HG03175 (cell line): ENCODE measurements at regions not wholly inside any gene's neighbourhood (a gene's known extent, or its start where the extent isn't known, plus 50 kb on each side); places are given as distances from the start of the nearest gene placed in this dataset.
"Not testable (repeated sequence)": the region's sequence is repeated elsewhere in the genome, so short reads cannot be mapped to it uniquely, and the experiment has no call there.

Source experiments
- ATAC-seq: cut with Tn5 transposase; IDR thresholded peaks from one replicate; pipeline ENCODE4 v1.9.1; 2021; ENCODE audit warnings: mild to moderate bottlenecking, moderate library complexity; ENCODE audit not compliant: unreplicated experiment

DNA sequence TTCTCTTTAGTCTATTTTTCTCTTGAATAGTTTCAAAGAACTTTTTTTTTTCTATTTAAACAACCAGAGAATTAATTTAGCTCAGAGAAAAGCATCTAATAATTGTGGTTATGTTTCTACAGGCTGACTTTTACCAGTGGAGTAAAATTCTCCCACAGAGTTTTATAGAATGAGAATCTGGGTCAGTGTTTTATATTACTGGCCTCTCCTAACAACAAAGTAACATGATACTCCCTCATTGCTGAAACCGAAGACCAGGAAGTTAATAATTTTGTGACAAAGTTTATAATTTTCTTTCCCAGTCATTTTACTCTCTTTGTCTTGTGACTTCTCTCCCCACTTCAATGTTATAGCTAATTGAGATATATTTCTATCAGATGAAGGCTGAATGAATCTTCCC is 946.9 kb downstream of the EPHA3 start:
- no peak for ATAC-seq

DNA sequence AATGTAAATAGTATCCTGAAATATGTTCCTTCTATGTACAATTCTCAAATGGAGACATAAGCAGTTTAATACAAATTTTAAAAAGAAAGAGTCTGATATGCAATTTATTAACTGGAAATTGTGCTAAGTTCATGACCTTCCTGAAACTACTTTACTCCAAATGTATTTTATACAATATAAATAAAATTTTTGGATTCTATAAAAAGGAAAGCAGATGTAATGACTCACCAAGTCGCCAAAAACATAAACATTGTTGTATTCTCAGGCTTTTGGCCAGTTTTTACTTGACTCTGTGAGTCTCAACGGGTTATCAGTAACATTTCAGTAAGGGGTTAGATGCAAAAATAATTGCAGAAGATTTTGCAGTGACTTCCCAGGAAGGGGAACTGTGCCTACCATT is 948.2 kb downstream of the EPHA3 start:
- no peak for ATAC-seq

DNA sequence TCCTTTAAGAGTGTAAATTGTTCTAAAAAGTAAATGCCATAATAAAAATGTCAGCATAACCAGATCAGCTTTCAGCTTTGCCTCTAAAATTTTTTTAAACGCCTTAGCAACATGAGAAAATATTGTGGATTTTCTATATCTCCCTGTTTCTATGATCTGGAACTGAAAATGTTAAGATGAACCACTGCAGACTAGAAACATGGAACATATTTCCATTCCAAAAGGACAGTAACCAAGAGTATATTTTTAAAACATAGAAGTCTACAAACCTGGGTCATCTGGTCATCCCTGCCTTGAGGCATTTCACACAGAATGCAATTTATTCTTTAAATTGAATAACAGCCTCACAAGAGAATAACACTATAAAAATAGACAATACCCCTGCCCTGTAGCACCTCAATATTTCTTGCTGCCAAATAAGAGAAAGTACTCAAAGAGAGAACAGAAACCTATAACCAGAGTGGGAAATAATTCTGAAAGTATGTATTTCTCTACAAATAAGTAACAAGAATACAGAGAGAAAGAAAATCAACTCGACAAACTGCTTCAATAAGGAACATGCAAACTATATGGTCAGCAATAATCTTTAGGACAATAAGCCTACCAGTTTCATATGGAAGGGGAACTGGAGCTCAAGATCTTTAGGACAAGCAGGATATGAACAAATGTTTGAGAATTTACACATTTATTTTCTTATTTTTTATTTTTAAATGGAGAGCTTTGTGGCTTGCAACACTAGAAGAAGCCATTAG is 949.0 kb downstream of the EPHA3 start:
- no peak for ATAC-seq

DNA sequence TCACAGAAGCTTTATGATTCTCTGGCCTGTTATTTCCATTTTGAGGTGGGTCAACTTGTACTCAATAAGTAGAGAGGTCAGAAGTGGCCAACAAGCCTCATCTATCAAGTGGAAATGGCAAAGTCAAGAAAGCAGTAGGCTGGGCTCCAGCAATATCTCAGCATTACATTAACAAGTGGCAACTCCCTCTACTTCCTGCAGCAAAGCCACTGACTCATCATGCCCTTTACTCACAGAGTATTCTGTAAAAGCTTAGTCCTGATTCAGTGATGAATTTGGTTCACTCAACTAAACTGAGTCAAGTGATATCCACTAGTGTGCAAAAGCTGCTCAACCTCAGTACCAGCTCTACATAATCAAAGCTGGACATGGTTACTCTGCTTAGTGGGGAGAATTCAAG is 954.6 kb downstream of the EPHA3 start:
- ATAC-seq: no peak

DNA sequence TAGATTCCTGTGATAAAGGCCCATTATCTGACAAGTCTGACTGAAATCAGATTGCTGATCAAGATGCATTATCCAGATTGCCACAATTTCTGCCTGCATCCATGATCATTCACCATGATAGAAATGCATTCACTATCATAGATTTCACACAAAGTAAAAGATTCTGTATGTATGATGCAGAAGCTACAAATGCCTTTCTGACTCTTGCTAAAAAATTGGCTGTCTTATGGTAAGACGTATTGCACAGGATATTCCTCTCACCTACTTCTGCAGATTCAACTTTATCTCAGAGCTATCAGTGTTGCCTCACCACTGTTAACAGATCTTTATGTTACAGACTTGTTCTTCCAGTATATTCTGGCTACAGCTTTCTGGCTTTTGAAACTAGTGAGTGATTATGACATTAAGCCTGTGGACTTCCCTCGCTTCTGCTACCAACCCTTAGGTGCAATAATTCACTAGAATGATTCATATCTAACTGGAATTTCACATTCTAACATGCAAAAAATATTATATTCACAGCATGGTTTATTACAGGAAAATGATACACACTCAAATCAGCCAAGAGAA is 955.3 kb downstream of the EPHA3 start:
- no peak for ATAC-seq

DNA sequence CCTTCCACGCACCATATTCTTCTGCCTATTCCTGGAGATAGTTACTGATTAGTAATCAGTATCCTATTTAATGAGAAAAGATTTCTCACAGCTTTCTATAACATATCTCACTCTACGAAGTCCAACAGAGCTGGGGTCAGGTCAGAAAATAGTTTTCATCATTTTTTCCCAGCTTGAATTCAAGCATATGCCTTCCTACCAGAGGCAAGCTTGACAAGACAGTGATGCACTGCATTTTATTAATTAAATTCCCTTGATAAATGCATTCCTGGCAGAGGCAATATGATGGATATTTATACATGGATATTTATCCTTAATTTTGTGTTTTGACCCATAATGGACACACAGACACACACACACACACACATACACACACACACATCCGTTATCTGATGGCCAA is 961.4 kb downstream of the EPHA3 start:
- ATAC-seq: no peak

DNA sequence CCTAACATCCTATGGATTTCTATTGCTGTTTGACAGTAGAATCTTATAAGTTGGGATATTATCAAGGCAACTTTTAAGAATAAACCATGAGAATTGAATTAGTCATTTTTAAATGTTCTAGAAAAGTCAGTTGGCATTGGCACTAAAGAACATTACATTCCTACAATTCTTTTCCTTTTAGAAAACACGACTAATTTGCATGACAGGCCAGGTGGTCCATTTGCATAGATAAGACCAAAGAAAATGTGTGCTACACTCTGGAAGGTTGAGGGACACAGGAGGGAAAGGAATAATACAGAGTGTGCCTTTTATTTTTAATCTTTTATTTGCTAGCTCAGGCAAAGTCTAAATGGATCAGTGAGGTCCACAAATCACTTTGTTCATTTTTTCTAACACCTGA is 962.3 kb downstream of the EPHA3 start:
- no peak for ATAC-seq

DNA sequence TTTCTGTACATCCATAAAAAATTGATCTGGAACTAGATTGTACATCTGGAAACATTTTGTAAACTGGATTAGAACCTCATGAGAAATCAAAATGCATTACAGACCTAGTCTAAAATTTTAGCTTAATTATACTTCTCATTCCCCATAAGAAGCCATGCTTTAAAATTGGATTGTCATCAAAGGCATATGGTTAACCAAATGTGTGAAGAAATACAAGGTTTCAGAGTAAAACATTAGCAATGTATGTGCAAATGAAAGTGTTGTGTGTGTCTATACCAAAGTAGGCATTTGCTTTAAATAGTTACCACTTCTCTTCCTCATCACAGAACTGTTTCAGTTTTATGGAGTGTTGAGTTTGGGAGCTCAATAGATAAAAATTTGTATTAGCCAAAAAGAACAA is 968.7 kb downstream of the EPHA3 start:
- ATAC-seq: no peak

DNA sequence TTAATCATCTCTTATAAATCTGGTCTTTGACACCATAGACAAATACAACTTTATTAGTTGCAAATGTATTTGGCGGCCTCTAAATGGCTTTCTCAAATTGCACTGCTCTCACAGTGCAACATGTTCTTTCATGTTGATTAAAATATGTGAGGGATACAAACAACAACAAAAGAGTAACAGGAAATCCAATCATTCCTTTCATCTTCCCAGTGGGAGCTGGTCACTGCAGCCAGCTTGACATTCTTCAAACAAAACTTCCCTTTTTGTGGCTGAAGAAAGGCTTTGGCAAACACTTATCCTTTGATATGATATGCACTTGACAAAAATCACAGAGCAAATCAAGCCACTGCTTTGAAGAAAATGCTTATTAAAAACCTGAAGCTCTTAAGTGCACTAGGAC is 973.6 kb downstream of the EPHA3 start:
- no peak for ATAC-seq

DNA sequence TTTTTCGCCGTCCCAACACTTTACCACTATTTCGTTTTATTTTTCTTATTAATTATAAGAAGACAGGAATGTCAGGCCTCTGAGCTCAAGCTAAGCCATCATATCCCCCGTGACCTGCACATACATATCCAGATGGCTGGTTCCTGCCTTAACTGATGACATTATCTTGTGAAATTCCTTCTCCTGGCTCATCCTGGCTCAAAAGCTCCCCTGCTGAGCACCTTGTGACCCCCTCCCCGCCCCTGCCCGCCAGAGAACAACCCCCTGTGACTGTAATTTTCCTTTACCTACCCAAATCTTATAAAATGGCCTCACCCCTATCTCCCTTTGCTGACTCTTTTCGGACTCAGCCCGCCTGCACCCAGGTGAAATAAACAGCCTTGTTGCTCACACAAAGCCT is 978.9 kb downstream of the EPHA3 start:
- not testable (repeated sequence) for ATAC-seq

DNA sequence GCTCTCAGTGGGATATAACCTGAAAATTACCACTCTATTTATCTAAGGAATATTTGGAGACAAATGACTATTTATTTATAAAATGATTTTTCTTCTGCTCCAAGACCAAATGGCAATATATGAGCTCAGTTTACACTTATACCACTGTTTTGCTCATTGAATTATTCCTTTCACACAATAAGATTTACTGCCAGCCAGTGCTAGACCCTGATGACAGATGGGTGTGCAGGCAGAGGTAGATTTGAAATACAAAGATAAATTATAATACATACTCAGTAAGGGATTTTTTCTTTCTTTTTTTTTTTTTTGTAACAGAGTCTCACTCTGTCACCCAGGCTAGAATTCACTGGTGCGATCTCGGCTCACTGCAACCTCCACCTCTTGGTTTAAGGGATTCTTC is 980.3 kb downstream of the EPHA3 start:
- ATAC-seq: no peak

DNA sequence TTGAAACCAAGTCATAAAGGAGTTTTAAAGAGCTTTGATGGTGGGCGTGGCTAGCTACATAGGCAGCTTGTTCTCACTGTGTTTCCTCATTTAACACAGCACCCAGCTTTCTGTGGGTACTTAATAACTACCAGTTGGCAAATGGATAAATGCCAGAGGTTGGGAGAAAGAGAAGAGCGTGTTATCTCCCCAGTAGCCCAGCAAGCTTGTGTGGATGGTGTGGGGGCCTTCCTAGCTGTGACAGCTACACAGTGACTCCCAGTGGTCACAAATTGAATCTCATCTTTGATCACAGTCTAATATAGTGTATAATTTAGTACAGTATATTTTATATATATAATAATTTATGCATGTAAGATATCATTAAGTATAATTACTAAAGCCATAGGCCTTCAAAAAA is 984.1 kb downstream of the EPHA3 start:
- peak; percentile 57 for ATAC-seq

DNA sequence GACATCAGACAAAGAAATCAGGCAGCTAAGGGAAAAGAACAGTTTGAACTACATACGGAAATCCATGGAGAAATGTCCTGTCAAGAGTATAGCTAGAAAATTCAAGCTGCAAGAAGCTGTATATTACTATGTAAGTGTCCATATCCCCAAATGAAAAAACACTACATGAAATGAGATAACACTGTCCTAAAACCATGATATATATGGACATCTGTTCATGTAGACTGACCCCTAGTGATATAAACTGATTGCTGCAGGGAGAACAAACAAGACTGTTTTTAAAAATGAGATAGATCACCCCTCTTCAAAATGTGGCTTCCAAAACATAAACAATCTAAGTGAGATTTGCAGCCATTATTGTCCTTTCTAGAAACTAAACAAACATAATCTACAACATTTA is 985.6 kb downstream of the EPHA3 start:
- ATAC-seq: no peak

DNA sequence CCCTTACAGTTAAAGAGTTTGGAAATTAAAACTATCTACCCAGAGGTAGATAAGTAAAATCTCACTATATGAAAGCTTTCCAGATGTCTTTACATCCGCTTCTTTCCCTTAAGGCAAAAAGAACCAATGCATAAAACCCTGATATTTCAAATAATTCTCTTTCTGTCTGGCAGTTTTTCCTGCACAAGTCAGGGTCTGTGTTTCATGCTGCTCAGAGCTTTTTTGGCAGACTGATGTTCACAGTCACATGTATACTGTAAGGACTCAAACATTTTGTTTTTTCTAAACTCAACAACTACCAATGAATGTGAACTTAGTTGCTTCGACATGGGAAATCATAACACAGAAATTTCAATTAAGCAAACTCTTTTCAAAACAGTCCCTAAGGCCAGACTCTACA is 988.4 kb downstream of the EPHA3 start:
- ATAC-seq: no peak

DNA sequence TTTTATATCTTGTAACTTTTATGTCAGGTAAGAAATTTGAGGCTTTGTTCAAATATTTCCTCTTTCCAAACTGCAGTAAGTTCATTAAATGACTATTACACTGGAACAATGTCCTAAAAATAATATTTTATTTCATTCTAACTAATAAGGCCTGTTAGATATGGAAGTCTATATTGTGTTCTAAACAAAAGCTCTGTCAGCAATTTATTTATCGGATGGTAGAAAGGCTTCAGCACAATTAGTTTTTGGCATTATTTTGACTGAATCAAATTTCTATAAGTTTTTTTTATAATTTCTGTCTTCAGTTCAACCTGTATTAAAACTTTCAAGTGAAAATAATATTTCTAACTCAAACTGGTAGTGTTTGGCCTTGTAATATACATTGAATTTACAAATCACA is 992.1 kb downstream of the EPHA3 start:
- ATAC-seq: no peak

DNA sequence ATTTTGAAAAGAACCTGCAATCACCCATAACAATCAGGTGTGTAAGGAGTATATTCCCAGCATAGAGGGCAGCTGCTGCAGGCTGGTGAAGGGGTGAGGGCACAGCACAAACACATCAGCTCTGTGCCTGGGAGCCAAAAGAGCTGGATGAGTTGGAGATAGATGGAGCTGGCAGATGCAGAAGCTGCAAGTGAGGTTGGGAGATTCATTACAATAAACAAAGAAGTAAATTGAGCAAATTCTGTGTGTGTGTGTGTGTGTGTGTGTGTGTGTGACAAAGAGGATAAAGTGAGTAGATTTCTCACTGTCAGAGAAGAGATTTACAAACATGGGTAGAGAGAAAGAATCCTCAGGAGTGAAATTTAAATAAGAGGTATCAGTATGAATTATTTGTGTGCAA is 994.7 kb downstream of the EPHA3 start:
- ATAC-seq: no peak

DNA sequence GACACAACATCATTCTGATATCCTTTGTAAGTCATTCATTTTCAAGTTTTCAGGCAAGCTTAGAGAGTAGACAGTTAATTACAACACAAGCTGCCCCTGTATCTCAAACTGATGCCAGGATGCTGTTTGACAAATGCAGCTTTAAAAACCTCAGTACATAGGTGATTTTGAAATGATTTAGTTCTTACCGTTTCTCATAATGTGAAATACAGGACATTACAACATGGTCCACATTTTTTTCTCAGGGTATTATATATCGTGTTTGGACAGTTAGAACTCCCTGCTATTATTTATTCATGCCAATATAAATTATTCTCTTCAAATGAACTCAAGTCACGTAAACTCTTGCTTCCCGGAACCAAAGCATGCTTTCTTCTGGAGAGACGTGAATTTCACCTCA is 1013.9 kb downstream of the EPHA3 start:
- no peak for ATAC-seq

DNA sequence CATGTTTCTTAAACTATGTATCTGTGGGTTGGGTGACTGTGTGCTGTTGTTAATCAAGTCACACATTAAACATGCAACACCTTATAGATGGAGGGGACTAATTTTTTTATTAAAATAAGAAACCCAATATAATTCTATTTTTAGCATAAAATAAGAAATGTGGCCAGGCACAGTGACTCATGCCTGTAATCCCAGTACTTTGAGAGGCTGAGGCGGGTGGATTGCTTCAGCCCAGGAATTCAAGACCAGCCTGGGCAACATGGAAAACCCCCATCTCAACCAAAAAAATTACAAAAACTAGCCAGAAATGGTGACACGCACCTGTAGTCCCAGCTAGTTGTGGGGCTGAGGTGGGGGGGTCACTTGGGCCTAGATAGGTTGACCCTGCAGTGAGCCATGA is 1021.0 kb downstream of the EPHA3 start:
- ATAC-seq: no peak

DNA sequence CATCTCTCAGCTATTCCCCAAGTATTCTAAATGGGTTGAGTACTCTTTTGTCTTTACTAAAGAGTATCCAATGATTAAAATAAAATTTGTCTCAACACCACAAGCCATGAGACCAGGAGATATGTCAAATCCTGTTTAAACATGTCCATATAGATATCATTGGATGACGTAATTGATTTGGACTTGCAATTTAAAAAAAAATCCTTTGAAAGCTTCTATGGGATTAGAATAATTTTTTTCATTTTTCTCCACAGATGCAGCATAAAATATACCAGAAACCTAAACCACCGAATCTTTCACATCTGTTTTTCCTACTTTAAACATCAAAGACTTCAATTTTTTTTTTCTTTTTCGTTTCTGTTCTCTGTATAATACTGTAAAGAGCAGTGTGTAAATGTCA is 1022.3 kb downstream of the EPHA3 start:
- no peak for ATAC-seq

DNA sequence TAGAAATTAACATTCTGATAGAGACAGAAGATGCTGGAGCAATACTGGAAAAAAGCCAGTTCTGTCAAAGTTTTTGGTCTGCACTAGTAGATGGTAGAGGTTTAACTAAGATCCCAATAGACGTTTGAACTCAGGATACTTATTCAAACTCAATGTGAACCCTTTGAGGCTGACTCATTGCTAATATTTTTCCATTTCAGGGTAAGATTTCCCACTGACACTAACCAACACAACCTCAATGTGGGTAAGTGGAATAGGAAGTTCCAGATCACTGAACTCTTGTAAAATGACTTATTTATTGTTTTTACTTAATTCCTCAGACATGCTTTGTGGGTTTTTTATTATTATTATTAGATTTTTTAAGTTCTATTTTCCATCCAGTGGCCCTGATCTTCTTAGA is 1024.8 kb downstream of the EPHA3 start:
- ATAC-seq: no peak

DNA sequence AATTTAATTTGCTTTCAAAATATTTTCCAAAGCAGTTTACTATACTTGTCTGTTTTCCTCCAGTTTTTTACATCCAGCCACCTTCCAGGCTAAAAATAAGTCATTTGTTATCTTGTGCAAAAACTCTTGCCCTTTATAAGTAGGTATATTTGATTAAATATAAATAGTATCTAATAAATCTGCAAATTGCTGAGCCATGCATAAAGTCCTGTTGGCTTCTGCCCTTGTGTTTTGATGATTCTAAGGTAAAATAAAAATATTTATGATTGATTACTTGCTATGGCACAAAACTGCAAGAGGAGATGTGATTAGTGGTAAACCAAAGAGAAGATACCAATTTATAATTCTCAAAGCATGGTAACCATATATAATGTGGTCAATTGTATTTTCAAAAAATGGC is 1026.7 kb downstream of the EPHA3 start:
- no peak for ATAC-seq

DNA sequence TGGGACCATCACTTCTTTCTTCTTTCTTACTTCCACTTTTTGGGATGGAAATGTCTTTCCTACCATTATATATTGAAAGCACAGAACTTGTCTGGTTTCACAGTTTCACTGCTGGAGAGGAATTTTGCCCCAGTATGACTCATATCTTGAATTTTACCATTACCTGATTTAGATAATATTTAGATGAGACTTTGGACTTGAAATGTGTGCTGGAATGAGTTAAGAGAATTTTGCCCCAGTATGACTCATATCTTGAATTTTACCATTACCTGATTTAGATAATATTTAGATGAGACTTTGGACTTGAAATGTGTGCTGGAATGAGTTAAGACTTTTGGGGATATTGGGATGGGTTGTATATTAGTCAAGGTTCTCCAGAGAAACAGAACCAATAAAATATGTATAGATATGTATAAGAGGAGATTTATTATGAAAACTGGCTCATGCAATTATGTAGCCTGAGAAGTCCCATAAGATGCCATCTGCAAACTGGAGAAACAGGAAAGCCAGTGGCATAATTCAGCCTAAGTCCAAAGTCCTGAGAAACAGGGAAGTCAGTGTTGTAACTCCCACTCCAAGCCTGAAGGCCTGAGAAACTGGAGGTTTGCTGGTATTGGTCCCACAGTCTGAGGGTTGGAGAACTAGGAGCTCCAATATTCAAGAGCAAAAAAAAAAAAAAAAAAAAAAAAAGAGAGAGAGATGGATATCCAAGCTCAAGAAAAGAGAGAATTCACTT is 1029.2 kb downstream of the EPHA3 start:
- ATAC-seq: no peak
